ENCODE measurements at regions not wholly inside any gene's neighbourhood (a gene's known extent, or its start where the extent isn't known, plus 50 kb on each side); places are given as distances from the start of the nearest gene placed in this dataset.

- Histone ChIP-seq H3K9me3 (no peaks in the 10 kb centered on the region), H3K27ac (no peak overlapping the region), H3K4me3 (no peak overlapping the region), H3K27me3 (no peaks in the 10 kb centered on the region), H3K4me1 (no peaks in the 10 kb centered on the region), H3K36me3 (no peaks in the 10 kb centered on the region)
- DNase-seq, result no peak
- WGBS, 2 donors, result 40 to 58% methylated on average over 1 to 8 of the region's 8 CpGs
- intact Hi-C loops (cut with DNase I), result no loop called here
- TF ChIP-seq, protein P1, sequence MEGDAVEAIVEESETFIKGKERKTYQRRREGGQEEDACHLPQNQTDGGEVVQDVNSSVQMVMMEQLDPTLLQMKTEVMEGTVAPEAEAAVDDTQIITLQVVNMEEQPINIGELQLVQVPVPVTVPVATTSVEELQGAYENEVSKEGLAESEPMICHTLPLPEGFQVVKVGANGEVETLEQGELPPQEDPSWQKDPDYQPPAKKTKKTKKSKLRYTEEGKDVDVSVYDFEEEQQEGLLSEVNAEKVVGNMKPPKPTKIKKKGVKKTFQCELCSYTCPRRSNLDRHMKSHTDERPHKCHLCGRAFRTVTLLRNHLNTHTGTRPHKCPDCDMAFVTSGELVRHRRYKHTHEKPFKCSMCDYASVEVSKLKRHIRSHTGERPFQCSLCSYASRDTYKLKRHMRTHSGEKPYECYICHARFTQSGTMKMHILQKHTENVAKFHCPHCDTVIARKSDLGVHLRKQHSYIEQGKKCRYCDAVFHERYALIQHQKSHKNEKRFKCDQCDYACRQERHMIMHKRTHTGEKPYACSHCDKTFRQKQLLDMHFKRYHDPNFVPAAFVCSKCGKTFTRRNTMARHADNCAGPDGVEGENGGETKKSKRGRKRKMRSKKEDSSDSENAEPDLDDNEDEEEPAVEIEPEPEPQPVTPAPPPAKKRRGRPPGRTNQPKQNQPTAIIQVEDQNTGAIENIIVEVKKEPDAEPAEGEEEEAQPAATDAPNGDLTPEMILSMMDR (IDR thresholded peaks at IDR 0.05), result no peak
- no peak for TF ChIP-seq POLR2A (IDR thresholded peaks at IDR 0.05)
Measured at GRCh38 chr7:31251441-31251840, 89.1 kb downstream of the NEUROD6 start.

GRCh38 chr7:31249671-31250070, 90.9 kb downstream of the NEUROD6 start:
- Histone ChIP-seq H3K27ac (no peak overlapping the region), H3K4me1 (no peaks in the 10 kb centered on the region), H3K27me3 (no peaks in the 10 kb centered on the region), H3K9me3 (no peaks in the 10 kb centered on the region), H3K36me3 (no peaks in the 10 kb centered on the region), H3K4me3 (no peak overlapping the region)
- intact Hi-C loops (cut with DNase I), result no loop called here
- TF ChIP-seq, protein P1 (IDR thresholded peaks at IDR 0.05), result no peak
- no peak for TF ChIP-seq POLR2A (IDR thresholded peaks at IDR 0.05)
- WGBS, 2 donors, result 46 to 49% methylated on average over 8 to 11 of the region's 11 CpGs
- no peak for DNase-seq

DNA sequence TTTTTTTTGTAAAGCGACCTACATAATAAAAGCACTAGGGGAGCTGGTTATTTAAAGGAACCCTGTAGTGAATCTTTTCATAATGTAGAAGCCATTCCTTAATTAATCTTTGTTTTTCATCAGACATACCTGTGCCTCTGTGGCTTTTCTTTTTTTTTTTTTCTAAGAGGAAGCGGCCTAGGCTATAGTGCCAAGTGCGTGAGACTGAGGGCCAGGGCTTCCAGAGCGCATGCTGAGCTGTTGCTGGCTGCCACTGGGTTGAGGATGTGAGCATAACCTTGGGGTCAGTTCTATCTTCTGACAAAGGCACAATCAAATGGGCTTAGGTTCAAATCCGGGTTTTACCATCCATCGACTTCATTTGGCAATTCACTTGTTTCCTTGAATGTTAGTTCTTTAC, 103.7 kb downstream of the NEUROD6 start:
- no peak for DNase-seq
- no peaks in the 10 kb centered on the region for H3K27me3 ChIP-seq
- H3K27ac ChIP-seq, result no peak overlapping the region
- H3K4me1 ChIP-seq, result no peaks in the 10 kb centered on the region
- 85 to 86% methylated on average over 5 to 6 of the region's 6 CpGs for WGBS, 2 donors
- H3K9me3 ChIP-seq, result no peaks in the 10 kb centered on the region
- intact Hi-C loops (cut with DNase I), result no loop called here
- H3K4me3 ChIP-seq, result no peak overlapping the region
- H3K36me3 ChIP-seq, result no peaks in the 10 kb centered on the region
- TF ChIP-seq POLR2A (IDR thresholded peaks at IDR 0.05), result no peak
- TF ChIP-seq, protein P1 (IDR thresholded peaks at IDR 0.05), result no peak

- intact Hi-C loops (cut with DNase I), result no loop called here
- TF ChIP-seq POLR2A (IDR thresholded peaks at IDR 0.05), result no peak
- TF ChIP-seq, protein P1 (IDR thresholded peaks at IDR 0.05), result no peak
- Histone ChIP-seq H3K4me1 (no peaks in the 10 kb centered on the region), H3K9me3 (no peaks in the 10 kb centered on the region), H3K27me3 (no peaks in the 10 kb centered on the region), H3K27ac (no peak overlapping the region), H3K4me3 (no peak overlapping the region), H3K36me3 (no peaks in the 10 kb centered on the region)
- WGBS, 2 donors, result 48 to 56% methylated on average over 9 of the region's 9 CpGs
- no peak for DNase-seq
Measured at GRCh38 chr7:31234836-31235605, 105.5 kb downstream of the NEUROD6 start.

DNA sequence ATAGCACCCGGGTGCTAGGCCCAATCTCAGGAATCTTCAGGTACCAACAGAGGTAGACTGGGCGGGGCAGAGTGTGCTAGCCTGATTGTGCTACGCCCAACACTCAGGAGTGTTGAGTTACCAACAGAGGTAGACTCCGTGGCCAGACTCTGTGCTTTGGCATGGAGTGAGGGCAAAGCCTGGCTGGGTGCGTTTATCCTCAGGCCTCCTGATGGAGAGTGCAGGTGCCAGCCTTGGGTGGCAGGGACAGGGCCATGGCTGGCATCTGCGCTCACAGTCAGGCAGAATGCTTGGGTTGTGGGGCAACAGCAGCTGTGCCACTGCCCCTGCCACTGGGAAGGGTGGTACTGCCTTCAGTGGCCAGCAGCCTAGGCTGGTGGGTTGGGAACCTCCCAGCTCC, 111.6 kb downstream of the NEUROD6 start:
- Histone ChIP-seq H3K4me3 (no peak overlapping the region), H3K4me1 (no peaks in the 10 kb centered on the region), H3K9me3 (peaks cover 0 to 5% (median 0%) of the 10 kb centered on the region in 3 donors), H3K27ac (no peak overlapping the region), H3K27me3 (no peaks in the 10 kb centered on the region), H3K36me3 (no peaks in the 10 kb centered on the region)
- intact Hi-C loops (cut with DNase I), result no loop called here
- 81 to 83% methylated on average over 4 to 6 of the region's 6 CpGs for WGBS, 2 donors
- TF ChIP-seq, protein P1 (IDR thresholded peaks at IDR 0.05), result no peak
- no peak for TF ChIP-seq POLR2A (IDR thresholded peaks at IDR 0.05)
- no peak for DNase-seq
